RWPE2 (cell line): ENCODE measurements at regions not wholly inside any gene's neighbourhood (a gene's known extent, or its start where the extent isn't known, plus 50 kb on each side); places are given as distances from the start of the nearest gene placed in this dataset.

Experiments used
- ATAC-seq: fragments of 200-7000 bp; cut with Tn5 transposase; 3 replicates; pipeline ENCODE4 v1.9.1; 2021; ENCODE audit warnings: low read depth
- DNase-seq: peaks from one replicate; pipeline ENCODE4 v3.0.0-alpha.2; 2020; ENCODE audit warnings: low spot score
- H3K27ac ChIP-seq: fragments of 450-650 bp; 2 replicates; pipeline ENCODE4 v1.5.1; 2017; ENCODE audit warnings: mild to moderate bottlenecking; ENCODE audit not compliant: poor library complexity, severe bottlenecking
- H3K27me3 ChIP-seq: fragments of 250-450 bp; sonication (Bioruptor Pico); 2 replicates; pipeline ENCODE4 v1.5.1; 2021; ENCODE audit warnings: mild to moderate bottlenecking, moderate library complexity; ENCODE audit not compliant: insufficient read depth, poor library complexity, severe bottlenecking
- H3K36me3 ChIP-seq: fragments of 250-450 bp; sonication (Bioruptor Pico); 2 replicates; pipeline ENCODE4 v1.5.1; 2020; ENCODE audit warnings: low read depth, mild to moderate bottlenecking, moderate library complexity
- H3K4me1 ChIP-seq: fragments of 250-450 bp; sonication (Bioruptor Pico); 2 replicates; pipeline ENCODE4 v1.5.1; 2021; ENCODE audit warnings: mild to moderate bottlenecking, moderate library complexity; ENCODE audit not compliant: insufficient read depth, poor library complexity, severe bottlenecking
- H3K4me3 ChIP-seq: fragments of 250-450 bp; sonication (Bioruptor Pico); 2 replicates; pipeline ENCODE4 v1.5.1; 2021; ENCODE audit warnings: mild to moderate bottlenecking, moderate library complexity; ENCODE audit not compliant: severe bottlenecking
- H3K9me3 ChIP-seq: fragments of 250-450 bp; sonication (Bioruptor Pico); 2 replicates; pipeline ENCODE4 v1.5.1; 2021; ENCODE audit warnings: mild to moderate bottlenecking, moderate library complexity; ENCODE audit not compliant: severe bottlenecking
- TF ChIP-seq, protein P1 (sequence below): fragments of 450-650 bp; IDR thresholded peaks from one replicate; pipeline ENCODE4 v1.5.1; 2017; ENCODE audit warnings: mild to moderate bottlenecking, moderate library complexity; ENCODE audit not compliant: poor library complexity, severe bottlenecking

- Histone ChIP-seq H3K27me3 (no peaks in the 10 kb centered on the region), H3K27ac (no peak overlapping the region), H3K4me1 (no peaks in the 10 kb centered on the region), H3K9me3 (no peaks in the 10 kb centered on the region), H3K4me3 (no peak overlapping the region), H3K36me3 (no peaks in the 10 kb centered on the region)
- ATAC-seq = no peak
- no peak for DNase-seq
- TF ChIP-seq, protein P1, sequence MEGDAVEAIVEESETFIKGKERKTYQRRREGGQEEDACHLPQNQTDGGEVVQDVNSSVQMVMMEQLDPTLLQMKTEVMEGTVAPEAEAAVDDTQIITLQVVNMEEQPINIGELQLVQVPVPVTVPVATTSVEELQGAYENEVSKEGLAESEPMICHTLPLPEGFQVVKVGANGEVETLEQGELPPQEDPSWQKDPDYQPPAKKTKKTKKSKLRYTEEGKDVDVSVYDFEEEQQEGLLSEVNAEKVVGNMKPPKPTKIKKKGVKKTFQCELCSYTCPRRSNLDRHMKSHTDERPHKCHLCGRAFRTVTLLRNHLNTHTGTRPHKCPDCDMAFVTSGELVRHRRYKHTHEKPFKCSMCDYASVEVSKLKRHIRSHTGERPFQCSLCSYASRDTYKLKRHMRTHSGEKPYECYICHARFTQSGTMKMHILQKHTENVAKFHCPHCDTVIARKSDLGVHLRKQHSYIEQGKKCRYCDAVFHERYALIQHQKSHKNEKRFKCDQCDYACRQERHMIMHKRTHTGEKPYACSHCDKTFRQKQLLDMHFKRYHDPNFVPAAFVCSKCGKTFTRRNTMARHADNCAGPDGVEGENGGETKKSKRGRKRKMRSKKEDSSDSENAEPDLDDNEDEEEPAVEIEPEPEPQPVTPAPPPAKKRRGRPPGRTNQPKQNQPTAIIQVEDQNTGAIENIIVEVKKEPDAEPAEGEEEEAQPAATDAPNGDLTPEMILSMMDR = no peak
Observed at GRCh38 chr11:56885177-56885576, 103.5 kb upstream of the OR5AK2 start.

DNA sequence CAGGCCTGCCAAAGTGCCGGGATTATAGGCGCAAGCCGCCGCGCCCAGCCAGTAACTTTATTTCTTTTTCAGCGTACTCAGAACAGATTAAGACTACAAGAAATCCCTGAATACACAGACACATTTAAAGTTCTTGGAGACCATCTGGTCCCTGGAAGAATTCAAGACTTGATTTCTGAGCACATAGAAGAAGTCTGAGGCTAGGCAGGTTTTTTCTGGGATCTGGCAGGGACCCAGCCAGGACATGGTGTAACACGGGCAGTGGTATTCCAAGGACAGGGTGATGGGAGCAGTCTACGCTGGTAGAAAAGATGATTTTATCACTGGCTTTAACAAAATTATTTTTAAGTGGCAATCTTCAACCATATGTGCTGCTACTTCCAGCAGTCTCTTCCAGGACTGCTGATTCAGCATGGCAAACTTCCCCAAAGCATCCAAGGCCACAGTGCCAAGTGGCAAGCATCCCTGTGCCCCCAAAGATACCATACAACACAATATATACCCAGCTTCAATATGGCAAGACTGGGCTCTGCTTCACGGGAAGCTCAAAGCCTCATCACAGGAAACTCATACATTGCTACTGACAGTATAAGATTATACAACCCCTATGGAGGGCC lies 105.2 kb upstream of the OR5AK2 start:
- no peak for DNase-seq
- TF ChIP-seq, protein P1 = no peak
- H3K27ac ChIP-seq = no peak overlapping the region
- H3K27me3 ChIP-seq = no peaks in the 10 kb centered on the region
- no peaks in the 10 kb centered on the region for H3K36me3 ChIP-seq
- no peaks in the 10 kb centered on the region for H3K9me3 ChIP-seq
- H3K4me3 ChIP-seq = no peak overlapping the region
- no peaks in the 10 kb centered on the region for H3K4me1 ChIP-seq
- ATAC-seq = no peak

GRCh38 chr11:56876621-56877275 lies 112.0 kb upstream of the OR5AK2 start:
- Histone ChIP-seq H3K9me3 (no peaks in the 10 kb centered on the region), H3K27ac (no peak overlapping the region), H3K4me3 (no peak overlapping the region), H3K36me3 (no peaks in the 10 kb centered on the region), H3K27me3 (no peaks in the 10 kb centered on the region), H3K4me1 (no peaks in the 10 kb centered on the region)
- TF ChIP-seq, protein P1 = no peak
- ATAC-seq (peak; percentile 80), DNase-seq (no peak)

DNA sequence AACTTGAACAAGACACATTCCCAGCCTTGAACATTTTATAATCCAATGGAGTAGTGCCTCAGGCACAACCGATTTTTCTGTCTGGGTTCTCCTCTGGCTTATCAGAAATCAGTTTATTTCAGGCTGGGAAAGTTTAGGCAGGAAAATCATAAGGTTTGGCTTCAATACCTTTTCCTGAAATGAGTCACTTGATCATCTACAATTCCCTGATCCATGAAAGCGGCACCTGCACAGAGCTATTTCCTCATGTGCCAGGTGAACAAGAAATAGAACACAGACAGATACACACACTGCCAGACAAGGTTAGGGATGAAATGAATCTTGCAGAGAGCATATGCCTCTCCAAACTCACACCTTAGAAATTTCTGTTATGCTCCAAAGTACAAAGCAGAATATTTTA lies 106.7 kb upstream of the OR9G4 start:
- Histone ChIP-seq H3K27me3 (no peaks in the 10 kb centered on the region), H3K36me3 (no peaks in the 10 kb centered on the region), H3K4me3 (no peak overlapping the region), H3K9me3 (no peaks in the 10 kb centered on the region), H3K4me1 (no peaks in the 10 kb centered on the region), H3K27ac (no peak overlapping the region)
- ATAC-seq (no peak), DNase-seq (no peak)
- TF ChIP-seq, protein P1 = no peak

DNA sequence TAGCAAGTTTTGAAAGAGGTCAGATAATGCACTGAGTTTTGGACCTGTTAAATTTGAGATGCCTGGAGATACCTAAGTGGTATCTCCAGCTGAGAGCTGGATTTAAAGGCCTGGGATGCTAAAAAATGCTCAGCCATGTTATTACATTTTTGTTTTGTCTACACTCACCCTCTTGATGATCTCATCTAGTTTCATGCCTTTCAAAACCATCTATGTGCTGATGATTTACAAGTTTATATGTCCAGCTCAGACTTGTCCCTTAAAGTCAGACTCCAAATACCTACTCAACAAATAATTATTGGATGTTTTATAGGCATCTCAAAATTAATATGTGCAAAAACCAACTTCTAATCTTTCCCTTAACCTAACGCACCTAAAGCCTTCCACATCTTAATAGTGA lies 103.6 kb upstream of the OR9G4 start:
- H3K27me3 ChIP-seq = no peaks in the 10 kb centered on the region
- no peaks in the 10 kb centered on the region for H3K36me3 ChIP-seq
- H3K9me3 ChIP-seq = no peaks in the 10 kb centered on the region
- DNase-seq (no peak), ATAC-seq (no peak)
- H3K4me1 ChIP-seq = peaks cover 18% of the 10 kb centered on the region
- no peak overlapping the region for H3K4me3 ChIP-seq
- TF ChIP-seq, protein P1 = no peak
- no peak overlapping the region for H3K27ac ChIP-seq
